Ureter (tissue), 1 donor: ENCODE measurements at regions not wholly inside any gene's neighbourhood (a gene's known extent, or its start where the extent isn't known, plus 50 kb on each side); places are given as distances from the start of the nearest gene placed in this dataset.
"Not testable (repeated sequence)": the region's sequence is repeated elsewhere in the genome, so short reads cannot be mapped to it uniquely, and the experiment has no call there.

Experiments used
- DNase-seq: peaks from one replicate; pipeline ENCODE4 v3.0.0-alpha.2; 2020; ENCODE audit warnings: low spot score
- donor health status: DM: yes; HTN: yes; CAD: no.

- peak; percentile 8 for DNase-seq
Observed at GRCh38 chr18:35875566-35875965, 96.9 kb upstream of the RMP24 start.

- peak; percentile 2 for DNase-seq
Observed at GRCh38 chr18:35876243-35876642, 96.2 kb upstream of the RMP24 start.

GRCh38 chr18:35880788-35881455 lies 91.6 kb upstream of the RMP24 start:
- no peak for DNase-seq

GRCh38 chr18:35888329-35888728 lies 84.2 kb upstream of the RMP24 start:
- no peak for DNase-seq

GRCh38 chr18:35889677-35890076 lies 82.8 kb upstream of the RMP24 start:
- DNase-seq: no peak

GRCh38 chr18:35890323-35890722 lies 82.2 kb upstream of the RMP24 start:
- no peak for DNase-seq

- no peak for DNase-seq
Observed at GRCh38 chr18:35892118-35892517, 80.4 kb upstream of the RMP24 start.

- DNase-seq: not testable (repeated sequence)
Observed at GRCh38 chr18:35897481-35897880, 75.0 kb upstream of the RMP24 start.

GRCh38 chr18:35904389-35905037 lies 68.0 kb upstream of the RMP24 start:
- DNase-seq: no peak

GRCh38 chr18:35905436-35905835 lies 67.0 kb upstream of the RMP24 start:
- DNase-seq: no peak

- not testable (repeated sequence) for DNase-seq
Observed at GRCh38 chr18:35906291-35906690, 66.2 kb upstream of the RMP24 start.

- DNase-seq: no peak
Observed at GRCh38 chr18:35910327-35910726, 62.2 kb upstream of the RMP24 start.

GRCh38 chr18:35912332-35912731 lies 60.1 kb upstream of the RMP24 start:
- no peak for DNase-seq

GRCh38 chr18:35915056-35915455 lies 57.4 kb upstream of the RMP24 start:
- DNase-seq: no peak

- no peak for DNase-seq
Observed at GRCh38 chr18:35917043-35917442, 55.4 kb upstream of the RMP24 start.

- no peak for DNase-seq
Observed at GRCh38 chr18:35918564-35918963, 53.9 kb upstream of the RMP24 start.

GRCh38 chr18:35919179-35919578 lies 53.3 kb upstream of the RMP24 start:
- no peak for DNase-seq

- no peak for DNase-seq
Observed at GRCh38 chr18:35920623-35921022, 51.9 kb upstream of the RMP24 start.
